ENCODE measurements at regions not wholly inside any gene's neighbourhood (a gene's known extent, or its start where the extent isn't known, plus 50 kb on each side); places are given as distances from the start of the nearest gene placed in this dataset.

GRCh38 chr12:67202678-67203012, 66.5 kb upstream of the CAND1 start:
- TF ChIP-seq CTCF (IDR thresholded peaks at IDR 0.05) (no peak), POLR2A (IDR thresholded peaks at IDR 0.05) (no peak)

Data from testis (tissue), 2 donors.